Central memory CD4-positive, alpha-beta T cell (primary cell): ENCODE measurements at regions not wholly inside any gene's neighbourhood (a gene's known extent, or its start where the extent isn't known, plus 50 kb on each side); places are given as distances from the start of the nearest gene placed in this dataset.
"Not testable (repeated sequence)": the region's sequence is repeated elsewhere in the genome, so short reads cannot be mapped to it uniquely, and the experiment has no call there.

Experiments
- DNase-seq: peaks from one replicate; pipeline ENCODE4 v3.0.0; 2022

DNA sequence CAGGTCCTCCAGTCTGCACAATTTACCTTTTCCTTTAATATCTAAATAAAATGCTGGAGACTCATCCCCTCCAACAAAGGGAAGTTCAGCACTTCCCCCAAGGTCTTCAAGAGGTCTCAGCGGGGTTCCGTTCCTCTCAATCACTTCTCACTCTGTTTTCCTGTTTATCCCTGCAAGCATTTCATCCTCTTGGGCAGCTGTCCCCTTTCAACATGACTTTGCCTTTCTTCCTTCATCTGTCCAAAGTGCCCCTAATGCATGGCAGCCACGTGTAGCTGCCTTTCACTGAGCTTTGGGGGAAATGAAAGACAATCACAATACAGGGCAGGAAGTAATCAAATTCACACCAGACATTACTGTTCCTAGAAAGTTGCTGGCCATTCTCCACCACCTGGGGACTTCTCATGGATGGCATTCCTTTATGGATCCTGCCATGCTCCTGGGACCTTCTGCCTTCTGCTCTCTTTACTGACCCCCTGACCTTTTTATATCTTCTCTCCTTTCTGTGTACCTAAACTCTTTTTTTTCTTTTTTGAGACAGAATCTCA is 79.7 kb upstream of the USP9X start:
- no peak for DNase-seq

DNA sequence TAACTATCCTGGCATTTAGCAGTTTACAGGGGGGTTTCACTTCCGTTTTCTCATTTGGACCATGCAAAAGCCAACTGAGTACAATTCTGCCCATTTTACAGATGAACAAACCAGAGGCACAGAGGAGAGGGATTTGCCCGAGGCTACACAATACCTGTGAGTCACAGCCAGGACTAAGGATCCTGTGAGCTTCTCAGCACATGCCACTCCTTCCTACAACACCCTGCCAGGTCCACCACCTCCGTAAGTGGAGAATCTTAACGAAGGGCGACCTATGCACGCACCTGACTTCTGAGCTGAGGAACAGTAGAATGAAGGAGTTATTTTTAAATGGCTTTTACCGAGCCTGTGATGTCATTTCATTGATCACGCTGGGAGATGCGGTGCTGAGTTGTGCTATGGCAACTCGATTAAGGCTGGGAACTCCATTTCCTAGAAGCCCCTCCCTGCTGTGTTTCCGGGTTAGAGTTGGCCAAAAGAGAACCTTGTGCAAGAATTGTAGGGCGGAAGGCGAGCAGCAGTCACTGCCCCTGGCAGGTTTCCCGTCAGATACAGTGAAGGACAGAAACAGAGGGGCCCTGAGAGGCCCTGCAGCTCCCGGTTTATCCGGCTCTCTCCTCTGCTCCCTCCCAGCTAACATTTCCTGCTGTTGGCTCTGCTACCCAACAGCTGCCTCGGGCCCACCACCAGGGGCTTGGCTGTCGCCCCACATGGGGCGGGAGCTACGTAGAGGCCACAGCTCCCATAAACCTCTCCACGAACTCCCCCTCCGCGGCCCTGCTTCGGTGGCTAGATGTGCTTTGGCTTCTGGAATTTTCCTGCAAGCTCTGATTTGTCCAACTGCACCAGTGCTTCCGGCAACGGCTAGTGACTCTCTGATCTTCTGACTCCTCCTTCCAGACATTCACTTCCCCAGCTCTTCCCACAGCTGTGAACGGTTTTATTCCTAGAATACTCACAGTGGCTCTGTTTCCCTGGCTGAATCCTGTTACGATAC is 75.1 kb upstream of the USP9X start:
- peak; percentile 55 for DNase-seq

DNA sequence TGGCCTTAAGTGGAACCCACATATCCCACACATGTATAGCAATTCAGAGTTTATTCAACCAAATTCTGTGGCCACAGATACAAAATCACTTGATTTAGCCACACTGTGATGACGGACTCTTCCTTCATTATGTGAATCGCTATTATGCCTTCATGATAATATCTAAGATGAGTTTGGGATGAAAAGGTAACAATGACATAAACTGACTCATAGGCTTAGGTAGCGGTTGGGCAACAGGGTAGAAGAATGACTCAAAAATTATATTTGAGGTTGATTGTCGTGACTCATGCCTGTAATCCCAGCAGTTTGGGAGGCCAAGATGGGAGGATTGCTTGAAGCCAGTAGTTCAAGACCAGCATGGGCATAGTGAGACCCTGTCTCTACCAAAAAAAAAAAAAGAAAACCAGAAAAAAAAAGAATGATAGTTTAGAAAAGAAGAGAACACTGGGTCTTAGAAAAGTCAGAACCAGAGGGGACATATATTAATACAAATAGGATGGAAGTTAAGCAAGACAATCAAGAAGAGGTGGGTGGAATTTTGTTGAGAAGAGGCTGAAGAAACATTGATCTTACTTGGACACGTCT is 70.4 kb upstream of the USP9X start:
- DNase-seq, result no peak

DNA sequence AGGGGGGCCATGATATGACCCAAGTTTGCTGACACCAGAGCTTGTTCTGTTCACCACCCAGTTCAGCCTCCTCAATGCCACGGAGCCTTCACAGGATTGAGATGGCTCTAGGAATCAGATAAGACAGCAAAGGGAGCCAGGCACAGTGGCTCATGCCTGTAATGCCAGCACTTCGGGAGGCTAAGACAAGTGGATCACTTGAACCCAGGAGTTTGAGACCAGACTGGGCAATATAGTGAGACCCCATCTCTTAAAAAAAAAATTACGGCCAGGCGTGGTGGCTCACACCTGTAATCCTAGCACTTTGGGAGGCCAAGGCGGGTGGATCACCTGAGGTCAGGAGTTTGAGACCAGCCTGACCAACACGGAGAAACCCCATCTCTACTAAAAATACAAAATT is 67.5 kb upstream of the USP9X start:
- not testable (repeated sequence) for DNase-seq

DNA sequence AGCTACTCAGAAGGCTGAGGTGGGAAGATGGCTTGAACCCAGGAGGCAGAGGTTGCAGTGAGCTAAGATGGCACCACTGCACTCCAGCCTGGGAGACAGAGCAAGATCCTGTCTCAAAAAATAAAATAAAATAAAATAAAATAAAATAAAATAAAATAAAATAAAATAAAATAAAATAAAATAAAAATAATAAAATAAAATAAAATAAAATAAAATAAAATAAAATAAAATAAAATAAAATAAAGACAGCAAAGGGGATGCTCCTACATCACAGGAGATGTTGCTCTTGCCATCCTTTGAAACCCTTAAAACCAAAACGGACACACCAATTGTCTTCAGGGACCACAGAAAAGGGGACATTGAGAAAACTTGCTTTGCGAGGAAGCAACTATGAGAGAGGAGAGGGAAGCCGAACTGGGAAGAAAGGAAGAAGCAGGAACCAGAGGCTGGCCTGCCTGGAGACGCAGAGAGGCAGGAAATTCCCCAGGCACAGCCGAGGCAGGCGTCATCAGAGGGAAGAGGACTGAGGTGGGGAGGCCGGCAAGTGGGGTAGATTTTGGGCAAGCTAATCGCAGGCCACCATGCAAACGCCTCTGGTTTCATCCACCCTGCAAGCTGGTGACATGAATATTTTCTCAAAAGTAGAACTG is 66.7 kb upstream of the USP9X start:
- DNase-seq, result not testable (repeated sequence)

DNA sequence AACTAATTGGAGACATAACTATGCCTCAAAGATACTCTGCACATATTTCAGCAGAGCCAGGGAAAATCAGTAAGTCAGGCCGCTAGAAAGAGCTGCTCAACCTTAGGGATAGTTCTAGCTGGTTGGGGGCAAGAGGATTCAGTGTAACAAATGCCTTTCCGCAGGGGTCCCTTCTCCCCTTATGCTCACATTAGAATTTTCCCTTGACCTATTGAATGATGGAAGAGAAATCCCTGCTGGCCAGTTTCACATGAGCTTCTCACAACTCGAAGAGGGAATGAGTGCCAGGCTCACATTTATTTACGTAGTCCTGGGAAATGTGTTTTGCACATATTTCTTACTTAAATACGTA is 66.2 kb upstream of the USP9X start:
- DNase-seq, result no peak

DNA sequence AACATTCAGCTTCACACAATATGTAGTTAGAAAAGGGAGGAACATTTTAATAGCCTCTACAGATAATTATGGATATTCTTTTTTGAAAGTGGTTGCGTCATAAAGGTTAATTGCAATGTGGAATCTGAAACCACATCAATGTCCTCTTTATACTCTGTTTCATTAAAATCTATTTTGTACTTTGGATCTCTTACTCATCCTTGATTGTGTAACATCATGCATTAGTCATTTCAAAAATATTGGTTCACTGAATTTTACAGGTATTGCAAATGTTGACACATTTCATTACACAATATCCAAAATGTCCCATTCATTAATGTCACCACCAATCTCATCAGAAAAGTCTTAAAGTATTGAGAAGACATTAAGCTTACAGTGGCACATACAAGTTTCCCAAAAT is 62.7 kb upstream of the USP9X start:
- DNase-seq, result no peak

DNA sequence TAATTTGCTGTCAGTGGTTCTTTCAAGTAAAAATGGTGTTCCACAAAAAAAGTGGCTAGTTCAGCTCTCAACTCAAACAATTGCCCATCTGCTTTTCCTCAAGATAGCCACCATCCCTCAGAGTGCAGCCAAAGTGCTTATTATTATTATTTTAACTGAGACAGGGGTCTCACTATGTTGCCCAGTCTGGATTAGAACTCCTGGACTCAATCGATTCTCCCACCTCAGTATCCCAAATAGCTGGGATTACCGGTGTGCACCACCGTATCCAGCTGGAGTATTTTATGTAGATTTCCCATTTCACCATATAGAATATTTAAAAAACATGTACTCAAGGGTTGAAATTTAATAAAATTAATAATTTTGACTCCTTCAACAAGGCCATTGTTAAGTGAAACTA is 62.1 kb upstream of the USP9X start:
- no peak for DNase-seq

DNA sequence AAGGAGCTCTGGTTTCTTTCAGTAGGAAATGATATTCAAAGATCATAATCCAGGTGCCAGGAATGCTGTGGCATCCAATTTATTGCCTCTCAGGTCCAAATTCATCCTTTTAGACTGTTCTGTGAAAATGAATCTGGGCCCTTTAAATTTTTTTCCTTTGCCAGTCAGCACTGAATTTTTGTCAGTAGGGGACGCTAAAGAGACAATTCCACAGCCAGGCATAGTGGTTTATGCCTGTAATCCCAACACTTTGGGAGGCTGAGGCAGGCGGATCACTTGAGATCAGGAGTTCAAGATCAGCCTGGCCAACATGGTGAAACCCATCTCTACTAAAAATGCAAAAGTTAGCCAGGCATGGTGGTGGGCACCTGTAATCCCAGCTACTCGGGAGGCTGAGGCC is 60.9 kb upstream of the USP9X start:
- not testable (repeated sequence) for DNase-seq

DNA sequence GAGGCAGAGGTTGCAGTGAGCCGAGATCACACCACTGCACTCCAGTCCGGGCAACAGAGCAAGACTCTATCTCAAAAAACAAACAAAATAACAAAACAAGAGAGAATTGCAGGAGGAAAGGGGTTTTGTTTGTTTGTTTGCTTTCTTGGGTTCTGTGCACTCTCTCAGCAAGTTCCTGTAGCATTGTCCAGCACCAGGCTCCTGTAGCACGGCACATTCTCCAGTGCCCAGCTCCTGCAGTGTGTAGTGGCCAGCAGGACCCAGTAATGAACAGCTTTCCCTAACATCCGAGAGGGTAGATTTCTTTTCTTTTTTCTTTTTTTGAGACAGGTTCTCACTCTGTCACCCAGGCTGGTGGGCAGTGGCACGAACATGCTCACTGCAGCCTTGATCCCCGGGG is 60.5 kb upstream of the USP9X start:
- DNase-seq, result no peak

DNA sequence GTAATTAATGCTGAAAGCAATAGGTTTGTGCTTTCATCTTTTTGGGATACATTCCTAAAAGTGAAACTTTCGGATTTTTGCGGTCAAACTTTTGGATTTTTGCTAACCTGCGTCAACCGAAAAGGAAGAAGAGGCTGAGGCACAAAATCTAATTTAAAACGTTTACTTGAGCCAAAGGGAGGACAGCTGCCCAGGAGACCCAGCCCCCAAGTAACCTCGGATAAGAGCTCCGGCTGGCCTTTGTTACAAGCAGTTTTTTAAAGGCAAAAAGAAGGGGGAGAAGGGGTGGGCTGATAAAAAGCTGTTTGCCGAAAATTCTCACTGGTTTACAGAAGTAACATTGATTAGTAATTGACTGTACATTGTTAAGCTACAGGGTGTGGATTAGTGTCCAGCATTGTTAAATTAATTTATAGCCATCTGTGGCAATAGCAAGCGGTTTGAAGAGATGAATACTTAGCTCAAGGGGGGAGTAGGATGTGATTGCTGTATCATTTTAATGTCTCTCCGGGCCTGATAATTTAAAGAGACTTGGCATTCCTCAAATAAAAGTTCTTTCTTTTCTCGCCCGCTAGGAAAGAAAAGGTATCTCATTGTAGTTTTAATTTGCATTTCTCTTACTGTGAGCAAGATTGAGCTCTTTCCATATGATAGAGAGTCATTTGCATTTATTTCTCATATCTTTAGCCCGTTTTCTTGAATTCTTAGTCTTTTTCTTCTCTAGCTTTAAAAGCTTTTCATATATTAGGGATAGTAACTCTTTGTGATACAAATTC is 59.1 kb upstream of the USP9X start:
- no peak for DNase-seq

DNA sequence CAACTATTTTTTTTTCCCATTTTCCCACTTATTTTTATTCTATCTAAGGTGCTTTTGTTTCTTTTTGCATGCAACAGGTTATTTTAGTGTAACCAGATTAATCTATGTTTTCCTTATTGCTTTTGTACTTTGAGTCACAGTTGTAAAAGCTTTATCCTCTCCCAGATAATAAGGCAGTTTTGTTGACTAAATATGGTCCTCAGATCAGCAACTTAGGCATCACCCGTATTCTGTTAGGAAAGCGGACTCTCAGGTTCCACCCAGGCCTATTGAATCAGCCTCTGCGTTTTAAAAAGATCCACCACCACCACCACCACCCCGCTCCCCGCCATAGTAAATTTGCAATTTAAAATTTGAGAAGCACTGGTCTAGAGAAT is 58.6 kb upstream of the USP9X start:
- no peak for DNase-seq

DNA sequence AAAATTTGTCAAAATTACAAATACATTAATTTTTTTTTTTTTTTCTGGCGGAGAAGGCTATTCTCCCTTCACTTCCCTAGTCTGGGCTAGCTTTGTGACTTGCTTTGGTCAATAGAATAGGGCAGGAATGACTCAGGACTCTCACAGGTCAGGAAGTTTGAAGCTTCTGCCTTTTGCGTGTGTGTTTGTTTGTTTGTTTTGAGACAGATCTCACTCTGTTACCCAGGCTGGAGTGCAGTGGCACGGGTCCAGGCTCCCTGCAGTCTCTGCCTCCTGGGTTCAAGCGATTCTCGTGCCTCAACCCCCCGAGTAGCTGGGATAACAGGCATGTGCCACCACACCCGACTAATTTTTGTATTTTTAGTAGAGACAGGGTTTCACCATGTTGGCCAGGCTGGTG is 55.9 kb upstream of the USP9X start:
- no peak for DNase-seq

DNA sequence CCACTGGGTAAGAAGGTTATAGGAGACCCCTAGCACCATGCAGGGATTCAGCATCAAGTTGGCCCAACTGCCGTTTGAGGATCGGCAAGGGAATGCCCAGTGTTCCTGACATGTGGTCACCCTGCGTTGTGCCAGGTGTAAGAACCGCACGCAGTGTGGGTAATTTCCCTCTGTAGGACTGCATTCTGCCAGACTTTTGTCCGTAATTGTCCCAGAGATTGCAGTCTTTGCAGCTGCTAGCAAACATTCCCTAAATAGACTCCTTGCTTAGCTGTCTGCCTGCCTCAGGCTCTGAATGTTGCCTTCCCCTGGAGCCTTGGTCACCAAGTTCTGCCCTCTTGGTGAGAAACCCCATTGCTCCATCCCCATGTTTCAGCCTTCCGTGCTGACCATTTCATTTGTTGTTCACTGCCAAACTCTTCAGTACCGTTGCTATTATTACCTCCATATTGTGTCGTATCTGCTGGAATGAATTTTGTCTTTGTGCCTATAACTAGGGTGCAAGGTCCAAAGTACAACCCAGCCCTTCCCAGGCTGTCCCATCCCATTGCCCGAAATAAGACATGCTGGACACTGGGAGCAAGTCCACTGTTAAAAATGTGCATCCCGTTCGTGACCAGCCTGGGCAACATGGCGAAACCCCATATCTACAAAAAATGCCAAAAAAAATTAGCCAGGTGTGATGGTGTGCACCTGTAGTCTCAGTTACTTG is 53.8 kb upstream of the USP9X start:
- no peak for DNase-seq

DNA sequence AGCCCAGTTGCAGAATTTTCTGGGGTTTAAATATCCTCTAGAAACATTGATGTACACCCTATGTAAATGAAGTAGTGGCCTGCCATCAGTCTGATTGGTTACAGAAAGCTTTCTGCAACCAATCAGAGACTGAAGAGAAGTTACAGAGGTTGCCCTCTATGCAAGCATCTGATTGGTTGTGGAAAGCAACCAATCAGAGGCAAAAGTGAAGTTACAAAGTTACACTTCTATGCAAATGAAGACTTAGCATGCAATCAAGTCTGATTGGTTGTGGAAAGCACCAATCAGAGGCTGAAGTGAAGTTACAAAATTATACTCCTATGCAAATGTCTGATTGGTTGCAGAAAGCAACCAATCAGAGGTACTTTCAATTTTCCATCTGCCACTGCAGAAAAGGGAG is 51.9 kb upstream of the USP9X start:
- no peak for DNase-seq

DNA sequence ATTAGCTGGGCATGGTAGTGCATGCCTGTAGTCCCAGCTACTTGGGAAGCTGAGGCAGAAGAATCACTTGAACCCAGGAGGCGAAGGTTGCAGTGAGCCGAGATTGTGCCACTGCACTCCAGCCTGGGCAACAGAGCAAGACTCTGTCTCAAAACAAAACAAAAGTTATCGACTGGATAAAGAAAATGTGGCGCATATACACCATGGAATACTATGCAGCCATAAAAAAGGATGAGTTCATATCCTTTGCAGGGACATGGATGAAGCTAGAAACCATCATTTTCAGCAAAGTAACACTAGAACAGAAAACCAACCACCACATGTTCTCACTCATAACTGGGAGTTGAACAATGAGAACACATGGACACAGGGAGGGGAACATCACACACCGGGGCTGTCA is 50.3 kb upstream of the USP9X start:
- not testable (repeated sequence) for DNase-seq
